SK-N-SH (cell line): ENCODE measurements at regions not wholly inside any gene's neighbourhood (a gene's known extent, or its start where the extent isn't known, plus 50 kb on each side); places are given as distances from the start of the nearest gene placed in this dataset.

Experiments
- CTCF ChIA-PET: fragments of 300-600, 350-600 bp; formaldehyde crosslinking; extraction: SDS; loops from one replicate; lab custom pipeline; 2021; lab: Yijun Ruan, JAX
- POLR2A ChIA-PET: fragments of 350-600 bp; sonication (Branson Sonifier 250); formaldehyde crosslinking; extraction: SDS; loops from one replicate; lab custom pipeline; 2020; ENCODE audit warnings: antibody characterized with exemption, inconsistent platforms; lab: Yijun Ruan, JAX
- DNase-seq: peaks from one replicate; pipeline ENCODE4 v3.0.0; 2012
- H2AFZ ChIP-seq: fragments of 200-600 bp; sonication (generic); 2 replicates; pipeline ENCODE4 v1.8.1; 2016; ENCODE audit warnings: antibody characterized with exemption, mild to moderate bottlenecking, low read depth
- H3F3A ChIP-seq: fragments of 200-600 bp; sonication (generic); replicated peaks from 2 replicates; pipeline ENCODE3; 2016; ENCODE audit warnings: antibody characterized with exemption, mild to moderate bottlenecking; ENCODE audit not compliant: insufficient read depth
- H3K27ac ChIP-seq, 2 experiments: fragments of 200-500 bp in 1 of 2; fragments of 200-600 bp in 1 of 2; sonication (Bioruptor generic) in 1 of 2; sonication (generic), shearing (Covaris generic) in 1 of 2; 2 replicates each; pipeline versions ENCODE4 v1.5.1 to v1.6.1; 2014 to 2016; ENCODE audit warnings: low read depth in 2 of 2, inconsistent platforms in 1 of 2, low read length in 1 of 2, mild to moderate bottlenecking in 1 of 2, mixed read lengths in 1 of 2
- H3K27me3 ChIP-seq: fragments of 200-600 bp; sonication (generic), shearing (Covaris generic); 2 replicates; pipeline ENCODE4 v1.6.1; 2016; ENCODE audit warnings: mixed run types; ENCODE audit not compliant: insufficient read depth
- H3K36me3 ChIP-seq, 2 experiments: fragments of 200-500 bp in 1 of 2; fragments of 200-600 bp in 1 of 2; sonication (Bioruptor generic) in 1 of 2; sonication (generic) in 1 of 2; replicated peaks in 1 of 2; 2 replicates each; pipeline versions ENCODE3 to v1.5.1; 2014 to 2016; ENCODE audit warnings: low read length in 1 of 2, mild to moderate bottlenecking in 1 of 2; ENCODE audit not compliant: insufficient read depth in 2 of 2, control insufficient read depth in 1 of 2
- H3K4me1 ChIP-seq, 2 experiments: fragments of 200-500 bp in 1 of 2; fragments of 200-600 bp in 1 of 2; sonication (Bioruptor generic) in 1 of 2; sonication (generic), shearing (Covaris generic) in 1 of 2; 2 replicates each; pipeline versions ENCODE4 v1.5.1 to v1.6.1; 2014 to 2016; ENCODE audit warnings: low read depth in 1 of 2, low read length in 1 of 2, mixed run types in 1 of 2; ENCODE audit not compliant: insufficient read depth in 2 of 2, control insufficient read depth in 1 of 2
- H3K4me2 ChIP-seq: fragments of 200-600 bp; sonication (generic), shearing (Covaris generic); 2 replicates; pipeline ENCODE4 v1.6.1; 2017; ENCODE audit warnings: mixed run types
- H3K4me3 ChIP-seq, 2 experiments: fragments of 200-500 bp in 1 of 2; fragments of 200-600 bp in 1 of 2; sonication (Bioruptor generic) in 1 of 2; sonication (generic), shearing (Covaris generic) in 1 of 2; 2 replicates each; pipeline versions ENCODE4 v1.5.1 to v1.8.1; 2014 to 2016; ENCODE audit warnings: low read depth in 2 of 2, inconsistent platforms in 1 of 2, low read length in 1 of 2, mild to moderate bottlenecking in 1 of 2, mixed read lengths in 1 of 2, moderate library complexity in 1 of 2
- H3K79me2 ChIP-seq: fragments of 200-600 bp; sonication (generic); 2 replicates; pipeline ENCODE4 v1.8.1; 2017; ENCODE audit warnings: mild to moderate bottlenecking; ENCODE audit not compliant: insufficient read depth
- H3K9ac ChIP-seq: fragments of 200-600 bp; sonication (generic); 2 replicates; pipeline ENCODE4 v1.6.1; 2017; ENCODE audit warnings: mixed run types
- H3K9me2 ChIP-seq: fragments of 200-600 bp; sonication (generic); 2 replicates; pipeline ENCODE4 v1.6.1; 2017; ENCODE audit warnings: mixed run types
- H3K9me3 ChIP-seq: fragments of 200-600 bp; sonication (generic); 2 replicates; pipeline ENCODE4 v1.6.1; 2017; ENCODE audit warnings: mixed run types, mild to moderate bottlenecking, moderate library complexity
- H4K20me1 ChIP-seq: fragments of 200-600 bp; sonication (generic); 2 replicates; pipeline ENCODE4 v1.6.1; 2017; ENCODE audit warnings: mild to moderate bottlenecking, mixed run types; ENCODE audit not compliant: insufficient read depth
- CHD2 ChIP-seq: fragments of 150-350 bp; IDR thresholded peaks from 2 replicates; pipeline ENCODE4 v1.6.1; 2018; ENCODE audit warnings: low read length; ENCODE audit not compliant: partially characterized antibody
- CTCF ChIP-seq: fragments of 200-600 bp; sonication (generic); IDR thresholded peaks from 2 replicates; pipeline ENCODE4 v1.6.1; 2017; ENCODE audit warnings: antibody characterized with exemption, mild to moderate bottlenecking, moderate library complexity
- EP300 ChIP-seq, 2 experiments: IDR thresholded peaks; 2 replicates each; pipeline versions ENCODE4 v1.4.0 to v1.6.1; 2012; ENCODE audit warnings: borderline replicate concordance in 1 of 2, low read depth in 1 of 2, low read length in 1 of 2
- GABPA ChIP-seq: IDR thresholded peaks from 2 replicates; pipeline ENCODE4 v1.4.0; 2012; ENCODE audit warnings: low read depth, mild to moderate bottlenecking
- IRF3 ChIP-seq: fragments of 150-350 bp; IDR thresholded peaks from 2 replicates; pipeline ENCODE4 v1.6.1; 2016; ENCODE audit warnings: mild to moderate bottlenecking, low read depth, low read length
- JUND ChIP-seq: IDR thresholded peaks from 2 replicates; pipeline ENCODE4 v1.4.0; 2012
- MEF2A ChIP-seq: IDR thresholded peaks from 2 replicates; pipeline ENCODE4 v1.4.0; 2012; ENCODE audit warnings: low read depth, borderline replicate concordance
- NRF1 ChIP-seq: IDR thresholded peaks from 2 replicates; pipeline ENCODE4 v1.6.1; 2012; ENCODE audit warnings: low read depth, mild to moderate bottlenecking, low read length
- POLR2AphosphoS5 ChIP-seq: IDR thresholded peaks from 2 replicates; pipeline ENCODE4 v1.6.1; 2012; ENCODE audit warnings: low read depth, low read length
- RXRA ChIP-seq: IDR thresholded peaks from 2 replicates; pipeline ENCODE4 v1.4.0; 2012; ENCODE audit warnings: low read depth, mild to moderate bottlenecking, borderline replicate concordance
- WGBS: methylation state at CpG from one replicate; pipeline ENCODE4 v1.1.6; 2017; ENCODE audit warnings: low lambda C conversion rate; 5-methylcytosine and 5-hydroxymethylcytosine counted together
- TF ChIP-seq, protein P1 (sequence below): IDR thresholded peaks from 2 replicates; pipeline ENCODE4 v1.6.1; 2012; ENCODE audit warnings: mild to moderate bottlenecking, low read depth, low read length, moderate library complexity
- TF ChIP-seq, protein P2 (sequence below): IDR thresholded peaks from 2 replicates; pipeline ENCODE4; 2012

GRCh38 chr10:69734797-69735468 is 66.8 kb upstream of the COL13A1 start:
- Histone ChIP-seq H2AFZ (no peak overlapping the region), H3K4me2 (no peak overlapping the region), H3F3A (no peaks in the 10 kb centered on the region), H3K79me2 (no peaks in the 10 kb centered on the region), H4K20me1 (no peaks in the 10 kb centered on the region), H3K27me3 (no peaks in the 10 kb centered on the region), H3K27ac (no peak overlapping the region), H3K9ac (no peak overlapping the region), H3K4me3 (no peak overlapping the region), H3K9me2 (no peaks in the 10 kb centered on the region), H3K36me3 (no peaks in the 10 kb centered on the region), H3K9me3 (no peaks in the 10 kb centered on the region), H3K4me1 (peaks cover 0 to 31% of the 10 kb centered on the region in 2 experiments; a peak in 2 of 4 replicates)
- ChIA-PET POLR2A (no interaction called here), CTCF (interaction anchor here (0.6 to 5.8 kb wide), 8 partner anchors 10 to 411 kb away, joined by 3 to 30 read pairs (median 4); no protein-coding TSS in a partner anchor)
- TF ChIP-seq, protein P1, sequence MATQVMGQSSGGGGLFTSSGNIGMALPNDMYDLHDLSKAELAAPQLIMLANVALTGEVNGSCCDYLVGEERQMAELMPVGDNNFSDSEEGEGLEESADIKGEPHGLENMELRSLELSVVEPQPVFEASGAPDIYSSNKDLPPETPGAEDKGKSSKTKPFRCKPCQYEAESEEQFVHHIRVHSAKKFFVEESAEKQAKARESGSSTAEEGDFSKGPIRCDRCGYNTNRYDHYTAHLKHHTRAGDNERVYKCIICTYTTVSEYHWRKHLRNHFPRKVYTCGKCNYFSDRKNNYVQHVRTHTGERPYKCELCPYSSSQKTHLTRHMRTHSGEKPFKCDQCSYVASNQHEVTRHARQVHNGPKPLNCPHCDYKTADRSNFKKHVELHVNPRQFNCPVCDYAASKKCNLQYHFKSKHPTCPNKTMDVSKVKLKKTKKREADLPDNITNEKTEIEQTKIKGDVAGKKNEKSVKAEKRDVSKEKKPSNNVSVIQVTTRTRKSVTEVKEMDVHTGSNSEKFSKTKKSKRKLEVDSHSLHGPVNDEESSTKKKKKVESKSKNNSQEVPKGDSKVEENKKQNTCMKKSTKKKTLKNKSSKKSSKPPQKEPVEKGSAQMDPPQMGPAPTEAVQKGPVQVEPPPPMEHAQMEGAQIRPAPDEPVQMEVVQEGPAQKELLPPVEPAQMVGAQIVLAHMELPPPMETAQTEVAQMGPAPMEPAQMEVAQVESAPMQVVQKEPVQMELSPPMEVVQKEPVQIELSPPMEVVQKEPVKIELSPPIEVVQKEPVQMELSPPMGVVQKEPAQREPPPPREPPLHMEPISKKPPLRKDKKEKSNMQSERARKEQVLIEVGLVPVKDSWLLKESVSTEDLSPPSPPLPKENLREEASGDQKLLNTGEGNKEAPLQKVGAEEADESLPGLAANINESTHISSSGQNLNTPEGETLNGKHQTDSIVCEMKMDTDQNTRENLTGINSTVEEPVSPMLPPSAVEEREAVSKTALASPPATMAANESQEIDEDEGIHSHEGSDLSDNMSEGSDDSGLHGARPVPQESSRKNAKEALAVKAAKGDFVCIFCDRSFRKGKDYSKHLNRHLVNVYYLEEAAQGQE: no peak
- no peak for TF ChIP-seq GABPA
- no peak for DNase-seq
- WGBS: 89% methylated on average over 6 of the region's 9 CpGs

DNA sequence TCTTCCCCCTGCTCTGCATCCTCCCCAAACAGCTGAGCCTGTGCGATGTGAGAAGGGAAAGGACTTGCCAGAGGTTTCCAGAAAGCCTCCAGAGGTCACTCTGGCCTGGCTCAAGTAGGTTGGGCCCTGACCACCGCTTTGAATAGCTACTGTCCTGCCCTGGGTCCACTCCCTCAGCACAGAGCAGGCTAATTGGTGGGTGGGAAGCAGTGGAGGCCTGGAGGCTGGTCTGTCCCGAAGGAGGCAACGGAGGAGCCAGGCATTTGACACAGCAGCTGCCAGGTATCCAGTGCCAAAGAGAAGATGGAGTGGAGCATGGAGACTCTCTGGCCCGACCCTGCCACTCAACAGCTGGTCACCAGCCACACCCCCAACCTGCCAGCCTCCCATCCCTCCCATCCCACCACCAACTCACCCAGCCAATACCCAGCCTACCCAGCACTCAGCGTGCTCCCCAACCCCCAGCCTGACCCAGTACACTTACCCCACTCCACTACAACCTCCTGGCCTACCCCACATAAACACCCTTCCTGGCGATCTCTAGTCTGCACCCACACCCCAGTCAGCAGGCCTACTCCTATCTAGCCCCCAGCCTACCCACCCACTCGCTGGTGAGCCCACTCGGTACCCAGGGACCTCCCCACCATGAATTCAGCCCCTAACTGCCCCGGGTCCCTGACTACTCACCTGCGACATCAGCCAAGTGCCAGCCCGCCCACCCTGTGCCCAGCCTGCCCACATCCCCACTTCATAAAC is 64.6 kb upstream of the COL13A1 start:
- POLR2A ChIA-PET: no interaction called here
- no peak for TF ChIP-seq CTCF
- no peak for TF ChIP-seq RXRA
- TF ChIP-seq JUND: no peak
- TF ChIP-seq POLR2AphosphoS5: no peak
- no peak for TF ChIP-seq NRF1
- TF ChIP-seq EP300 (IDR thresholded peaks at IDR 0.05; ENCODE audit: borderline replicate concordance in 1 of 2, low read depth in 1 of 2, low read length in 1 of 2): no peak
- TF ChIP-seq, protein P2, sequence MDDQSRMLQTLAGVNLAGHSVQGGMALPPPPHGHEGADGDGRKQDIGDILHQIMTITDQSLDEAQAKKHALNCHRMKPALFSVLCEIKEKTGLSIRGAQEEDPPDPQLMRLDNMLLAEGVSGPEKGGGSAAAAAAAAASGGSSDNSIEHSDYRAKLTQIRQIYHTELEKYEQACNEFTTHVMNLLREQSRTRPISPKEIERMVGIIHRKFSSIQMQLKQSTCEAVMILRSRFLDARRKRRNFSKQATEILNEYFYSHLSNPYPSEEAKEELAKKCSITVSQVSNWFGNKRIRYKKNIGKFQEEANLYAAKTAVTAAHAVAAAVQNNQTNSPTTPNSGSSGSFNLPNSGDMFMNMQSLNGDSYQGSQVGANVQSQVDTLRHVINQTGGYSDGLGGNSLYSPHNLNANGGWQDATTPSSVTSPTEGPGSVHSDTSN: no peak
- no peak for TF ChIP-seq MEF2A
- no peak for TF ChIP-seq CHD2
- TF ChIP-seq, protein P1: no peak
- TF ChIP-seq IRF3: no peak

More for the DNA sequence above, 64.6 kb upstream of the COL13A1 start:
- no peak for DNase-seq
- no peaks in the 10 kb centered on the region for H3F3A ChIP-seq
- no peaks in the 10 kb centered on the region for H3K9me3 ChIP-seq
- H3K36me3 ChIP-seq: no peaks in the 10 kb centered on the region
- no peak overlapping the region for H3K27ac ChIP-seq
- no peaks in the 10 kb centered on the region for H3K79me2 ChIP-seq
- peaks cover 0 to 12% of the 10 kb centered on the region in 2 experiments; a peak in 1 of 4 replicates for H3K4me1 ChIP-seq
- H3K9ac ChIP-seq: no peak overlapping the region
- H3K4me2 ChIP-seq: no peak overlapping the region
- WGBS: 73% methylated on average over 12 of the region's 12 CpGs
- no peaks in the 10 kb centered on the region for H3K9me2 ChIP-seq
- no peak overlapping the region for H3K4me3 ChIP-seq
- CTCF ChIA-PET: interaction anchor here (0.6 to 5.8 kb wide), 9 partner anchors 9 to 649 kb away, joined by 3 to 30 read pairs (median 4); partner anchors contain the start of genes COL13A1 and SRGN
- no peaks in the 10 kb centered on the region for H3K27me3 ChIP-seq
- no peak overlapping the region for H2AFZ ChIP-seq
- H4K20me1 ChIP-seq: no peaks in the 10 kb centered on the region
